ENCODE measurements at regions not wholly inside any gene's neighbourhood (a gene's known extent, or its start where the extent isn't known, plus 50 kb on each side); places are given as distances from the start of the nearest gene placed in this dataset.

DNA sequence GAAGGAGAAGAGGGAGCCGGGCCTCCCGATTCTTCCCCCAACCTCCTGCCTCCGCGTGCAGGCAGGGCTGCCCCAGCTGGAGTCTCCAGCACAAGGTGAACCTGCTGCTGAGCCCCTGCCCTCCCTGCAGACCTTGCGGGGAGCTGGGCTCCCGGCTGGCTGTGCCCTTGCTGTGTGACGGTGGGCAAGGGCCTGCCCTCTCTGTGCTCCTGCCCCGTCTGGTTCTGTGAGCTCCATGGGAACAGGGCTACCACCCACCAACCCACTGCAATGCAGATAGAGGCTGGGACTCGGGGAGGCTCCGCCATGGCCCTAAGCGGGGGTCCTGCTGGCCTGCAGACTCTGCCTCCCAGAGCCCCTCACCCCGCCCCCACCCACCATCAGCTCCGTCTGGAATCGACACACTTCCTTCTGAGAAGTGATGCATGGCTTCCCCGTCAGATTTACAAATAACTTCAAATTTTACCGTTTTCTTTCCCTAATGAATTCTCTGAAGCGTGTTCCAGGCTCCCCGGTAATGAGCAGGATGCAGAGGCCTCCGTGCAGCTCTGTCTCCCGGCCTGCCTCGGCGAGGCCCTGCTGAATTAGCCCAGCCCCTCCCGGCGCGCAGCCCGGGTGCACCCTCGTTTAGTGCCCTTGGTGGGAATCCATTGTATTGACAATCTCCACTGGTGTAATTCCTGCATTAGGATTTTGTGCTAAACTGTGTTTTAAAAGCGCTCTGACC is 111.0 kb downstream of the MICALL2 start:
- TF ChIP-seq, protein P1, sequence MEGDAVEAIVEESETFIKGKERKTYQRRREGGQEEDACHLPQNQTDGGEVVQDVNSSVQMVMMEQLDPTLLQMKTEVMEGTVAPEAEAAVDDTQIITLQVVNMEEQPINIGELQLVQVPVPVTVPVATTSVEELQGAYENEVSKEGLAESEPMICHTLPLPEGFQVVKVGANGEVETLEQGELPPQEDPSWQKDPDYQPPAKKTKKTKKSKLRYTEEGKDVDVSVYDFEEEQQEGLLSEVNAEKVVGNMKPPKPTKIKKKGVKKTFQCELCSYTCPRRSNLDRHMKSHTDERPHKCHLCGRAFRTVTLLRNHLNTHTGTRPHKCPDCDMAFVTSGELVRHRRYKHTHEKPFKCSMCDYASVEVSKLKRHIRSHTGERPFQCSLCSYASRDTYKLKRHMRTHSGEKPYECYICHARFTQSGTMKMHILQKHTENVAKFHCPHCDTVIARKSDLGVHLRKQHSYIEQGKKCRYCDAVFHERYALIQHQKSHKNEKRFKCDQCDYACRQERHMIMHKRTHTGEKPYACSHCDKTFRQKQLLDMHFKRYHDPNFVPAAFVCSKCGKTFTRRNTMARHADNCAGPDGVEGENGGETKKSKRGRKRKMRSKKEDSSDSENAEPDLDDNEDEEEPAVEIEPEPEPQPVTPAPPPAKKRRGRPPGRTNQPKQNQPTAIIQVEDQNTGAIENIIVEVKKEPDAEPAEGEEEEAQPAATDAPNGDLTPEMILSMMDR (conservative IDR thresholded peaks at IDR 0.05; ENCODE audit: low read length): no peak
- no peak for TF ChIP-seq EZH2phosphoT487 (IDR thresholded peaks at IDR 0.05; ENCODE audit: borderline replicate concordance, low read depth, low read length)
- no peaks in the 10 kb centered on the region for H3K9me2 ChIP-seq (ENCODE audit: insufficient read depth, low read length)
- intact Hi-C loops (cut with micrococcal nuclease; ENCODE audit: unreplicated experiment): no loop called here
- no peaks in the 10 kb centered on the region for H3K4me1 ChIP-seq (ENCODE audit: insufficient read depth, low read length, poor library complexity, severe bottlenecking)
- no peak overlapping the region for H2AFZ ChIP-seq (ENCODE audit: low read length)
- H4K20me1 ChIP-seq (ENCODE audit: insufficient read depth, low read length): no peaks in the 10 kb centered on the region
- no peaks in the 10 kb centered on the region for H3K36me3 ChIP-seq (ENCODE audit: insufficient read depth, low read length)
- POLR2A ChIA-PET: no interaction called here
- no TSS peak for BruUV-seq (replicated peaks)
- no peaks in the 10 kb centered on the region for H3K9me3 ChIP-seq (ENCODE audit: low read length)
- no peak overlapping the region for H3K27ac ChIP-seq (ENCODE audit: low read depth, low read length, poor library complexity, severe bottlenecking)
- CTCF ChIA-PET (ENCODE audit: unreplicated experiment): no interaction called here
- DNase-seq (ENCODE audit: low spot score): no peak
- H3K4me2 ChIP-seq (ENCODE audit: low read length): no peak overlapping the region
- no peak overlapping the region for H3K4me3 ChIP-seq (ENCODE audit: low read depth, low read length, poor library complexity, severe bottlenecking)
- H3K79me2 ChIP-seq (ENCODE audit: insufficient read depth, low read depth, low read length): no peaks in the 10 kb centered on the region

DNA sequence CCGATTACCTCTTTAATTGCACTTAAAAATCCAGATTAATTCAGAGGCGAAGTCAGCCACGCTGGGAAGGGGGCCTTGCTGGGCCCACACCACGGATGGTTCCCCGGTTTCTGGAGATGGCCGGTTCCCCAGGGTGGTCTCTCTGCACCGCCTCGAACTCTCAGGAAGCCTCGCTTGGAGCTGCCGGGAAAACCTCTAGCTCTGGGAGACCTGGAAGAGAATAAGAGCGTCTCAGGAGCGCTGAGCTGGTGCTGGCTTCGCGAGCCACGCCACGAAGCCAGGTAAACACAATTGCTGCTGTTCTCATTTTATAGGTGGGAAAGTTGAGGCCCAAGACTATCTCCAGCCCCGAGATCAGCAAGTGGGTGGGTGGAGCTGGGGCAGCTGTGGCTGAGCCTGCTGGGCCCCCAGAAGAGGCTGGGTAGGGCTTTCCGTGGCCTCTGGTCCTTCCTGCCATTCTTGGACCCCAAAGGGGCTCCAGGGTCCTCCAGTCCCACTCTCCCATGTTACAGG is 110.4 kb downstream of the MICALL2 start:
- Histone ChIP-seq H4K20me1 (ENCODE audit: insufficient read depth, low read length) (no peaks in the 10 kb centered on the region), H3K9me2 (ENCODE audit: insufficient read depth, low read length) (no peaks in the 10 kb centered on the region), H3K27ac (ENCODE audit: low read depth, low read length, poor library complexity, severe bottlenecking) (no peak overlapping the region), H2AFZ (ENCODE audit: low read length) (no peak overlapping the region), H3K4me2 (ENCODE audit: low read length) (no peak overlapping the region), H3K9me3 (ENCODE audit: low read length) (no peaks in the 10 kb centered on the region), H3K4me3 (ENCODE audit: low read depth, low read length, poor library complexity, severe bottlenecking) (no peak overlapping the region), H3K4me1 (ENCODE audit: insufficient read depth, low read length, poor library complexity, severe bottlenecking) (no peaks in the 10 kb centered on the region), H3K36me3 (ENCODE audit: insufficient read depth, low read length) (no peaks in the 10 kb centered on the region), H3K79me2 (ENCODE audit: insufficient read depth, low read depth, low read length) (no peaks in the 10 kb centered on the region)
- DNase-seq (ENCODE audit: low spot score): no peak
- intact Hi-C loops (cut with micrococcal nuclease; ENCODE audit: unreplicated experiment): no loop called here
- CTCF ChIA-PET (ENCODE audit: unreplicated experiment): no interaction called here
- TF ChIP-seq, protein P1 (conservative IDR thresholded peaks at IDR 0.05; ENCODE audit: low read length): no peak
- no peak for TF ChIP-seq EZH2phosphoT487 (IDR thresholded peaks at IDR 0.05; ENCODE audit: borderline replicate concordance, low read depth, low read length)
- POLR2A ChIA-PET: no interaction called here
- no TSS peak for BruUV-seq (replicated peaks)

DNA sequence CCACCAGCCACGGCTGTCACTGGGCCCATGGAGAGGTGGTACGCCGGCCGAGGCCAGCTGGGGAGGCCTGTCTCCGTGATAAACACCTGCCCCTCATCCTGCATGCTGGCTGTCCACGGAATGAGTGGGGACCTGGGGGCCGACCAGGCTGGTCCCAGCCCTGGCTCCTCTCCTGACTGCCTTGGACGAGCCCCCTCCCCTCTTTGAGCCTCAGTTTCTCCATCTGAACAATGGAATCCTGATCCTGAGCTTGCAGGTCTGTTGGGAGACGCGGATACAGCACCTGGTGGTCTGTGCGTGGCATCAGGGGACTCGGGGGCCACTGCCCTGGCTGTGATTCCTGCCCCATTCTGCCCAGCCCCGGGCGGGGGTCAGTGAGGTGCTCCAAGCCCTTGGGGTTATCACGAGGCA is 109.9 kb downstream of the MICALL2 start:
- TF ChIP-seq, protein P1 (conservative IDR thresholded peaks at IDR 0.05; ENCODE audit: low read length): no peak
- no peak for TF ChIP-seq EZH2phosphoT487 (IDR thresholded peaks at IDR 0.05; ENCODE audit: borderline replicate concordance, low read depth, low read length)
- no peaks in the 10 kb centered on the region for H3K4me1 ChIP-seq (ENCODE audit: insufficient read depth, low read length, poor library complexity, severe bottlenecking)
- H3K79me2 ChIP-seq (ENCODE audit: insufficient read depth, low read depth, low read length): no peaks in the 10 kb centered on the region
- no peaks in the 10 kb centered on the region for H3K9me3 ChIP-seq (ENCODE audit: low read length)
- H2AFZ ChIP-seq (ENCODE audit: low read length): no peak overlapping the region
- no peaks in the 10 kb centered on the region for H4K20me1 ChIP-seq (ENCODE audit: insufficient read depth, low read length)
- no peaks in the 10 kb centered on the region for H3K9me2 ChIP-seq (ENCODE audit: insufficient read depth, low read length)
- POLR2A ChIA-PET: no interaction called here
- intact Hi-C loops (cut with micrococcal nuclease; ENCODE audit: unreplicated experiment): no loop called here
- no peak overlapping the region for H3K4me3 ChIP-seq (ENCODE audit: low read depth, low read length, poor library complexity, severe bottlenecking)
- DNase-seq (ENCODE audit: low spot score): no peak
- no peak overlapping the region for H3K27ac ChIP-seq (ENCODE audit: low read depth, low read length, poor library complexity, severe bottlenecking)
- CTCF ChIA-PET (ENCODE audit: unreplicated experiment): no interaction called here
- H3K4me2 ChIP-seq (ENCODE audit: low read length): no peak overlapping the region
- no peaks in the 10 kb centered on the region for H3K36me3 ChIP-seq (ENCODE audit: insufficient read depth, low read length)
- BruUV-seq (replicated peaks): no TSS peak
